CD4-positive, alpha-beta T cell treated with Interleukin-15 for 4 hours (primary cell): ENCODE measurements at regions not wholly inside any gene's neighbourhood (a gene's known extent, or its start where the extent isn't known, plus 50 kb on each side); places are given as distances from the start of the nearest gene placed in this dataset.
"Not testable (repeated sequence)": the region's sequence is repeated elsewhere in the genome, so short reads cannot be mapped to it uniquely, and the experiment has no call there.

ENCODE experiments used
- DNase-seq: peaks from one replicate; pipeline ENCODE4 v3.0.0-alpha.2; 2020; ENCODE audit warnings: low spot score

DNA sequence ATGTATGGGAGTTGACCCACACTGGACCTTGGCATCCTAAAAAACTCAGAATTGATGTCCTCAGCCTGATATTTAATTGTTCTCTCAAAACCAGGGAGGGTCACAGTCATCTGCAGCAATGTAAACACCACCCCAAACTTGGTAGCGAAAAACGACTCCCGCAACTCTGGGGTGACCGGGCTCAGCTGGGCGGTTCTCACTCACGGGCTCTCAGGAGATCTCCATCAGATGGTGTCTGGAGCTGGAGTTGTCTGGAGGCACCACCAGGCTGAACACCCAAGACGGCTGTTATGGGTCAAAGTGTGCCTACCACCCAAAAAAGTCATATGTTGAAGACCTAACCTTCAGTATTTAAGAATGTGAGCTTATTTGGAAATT, 50.9 kb upstream of the NXT1 start:
- DNase-seq = no peak

DNA sequence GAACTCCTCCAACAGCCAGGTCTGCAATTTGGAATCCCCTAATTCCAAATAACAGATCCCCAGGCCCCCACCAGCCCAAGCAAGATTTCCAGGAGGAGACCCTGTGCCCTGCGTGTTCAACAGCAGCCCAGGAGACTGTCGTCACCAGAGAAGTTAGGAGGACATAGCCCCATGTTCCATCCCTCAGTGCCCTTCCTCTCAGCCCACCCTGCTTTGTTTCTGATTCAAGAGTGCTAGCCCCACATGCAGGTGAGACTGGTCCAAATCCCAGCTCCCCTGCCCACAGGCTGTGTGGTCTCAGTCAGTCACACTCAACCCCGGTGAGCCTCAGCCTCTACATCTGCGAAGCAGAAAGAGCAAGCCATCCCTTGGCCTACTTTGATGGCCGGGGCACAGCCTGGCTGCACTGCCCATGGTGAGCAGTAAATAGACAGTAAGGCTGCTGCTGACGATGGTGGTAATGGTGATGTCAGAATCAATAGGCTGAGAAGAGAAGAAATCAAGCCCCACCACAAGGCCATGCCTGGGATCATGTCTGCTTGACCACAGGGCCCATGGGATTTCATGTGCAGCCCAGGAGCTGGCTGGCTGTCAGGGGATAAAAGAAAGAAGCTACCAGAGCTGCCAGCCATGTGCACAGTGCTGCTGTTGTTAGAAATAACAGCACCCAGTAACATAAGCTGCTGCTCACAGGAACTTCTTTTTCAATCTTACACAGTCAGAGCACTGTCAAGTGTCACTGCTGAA, 51.5 kb upstream of the NXT1 start:
- DNase-seq = no peak

DNA sequence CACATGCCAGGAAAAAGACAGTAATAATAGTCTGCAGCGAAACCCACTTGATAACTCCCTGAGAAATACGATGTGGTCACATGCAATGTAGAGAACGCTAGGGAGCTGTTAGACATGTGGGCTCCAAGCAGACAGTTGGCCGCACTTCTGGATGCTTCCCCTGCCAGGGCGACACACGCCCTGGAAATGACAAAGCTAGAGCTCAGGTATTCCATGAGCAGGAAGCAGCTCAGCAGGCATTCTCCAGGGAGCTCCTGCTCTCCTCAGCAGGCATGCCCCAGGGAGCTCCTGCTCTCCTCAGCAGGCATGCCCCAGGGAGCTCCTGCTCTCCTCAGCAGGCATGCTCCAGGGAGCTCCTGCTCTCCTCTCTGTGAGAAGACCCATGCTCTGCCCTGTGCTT, 52.4 kb upstream of the NXT1 start:
- no peak for DNase-seq

DNA sequence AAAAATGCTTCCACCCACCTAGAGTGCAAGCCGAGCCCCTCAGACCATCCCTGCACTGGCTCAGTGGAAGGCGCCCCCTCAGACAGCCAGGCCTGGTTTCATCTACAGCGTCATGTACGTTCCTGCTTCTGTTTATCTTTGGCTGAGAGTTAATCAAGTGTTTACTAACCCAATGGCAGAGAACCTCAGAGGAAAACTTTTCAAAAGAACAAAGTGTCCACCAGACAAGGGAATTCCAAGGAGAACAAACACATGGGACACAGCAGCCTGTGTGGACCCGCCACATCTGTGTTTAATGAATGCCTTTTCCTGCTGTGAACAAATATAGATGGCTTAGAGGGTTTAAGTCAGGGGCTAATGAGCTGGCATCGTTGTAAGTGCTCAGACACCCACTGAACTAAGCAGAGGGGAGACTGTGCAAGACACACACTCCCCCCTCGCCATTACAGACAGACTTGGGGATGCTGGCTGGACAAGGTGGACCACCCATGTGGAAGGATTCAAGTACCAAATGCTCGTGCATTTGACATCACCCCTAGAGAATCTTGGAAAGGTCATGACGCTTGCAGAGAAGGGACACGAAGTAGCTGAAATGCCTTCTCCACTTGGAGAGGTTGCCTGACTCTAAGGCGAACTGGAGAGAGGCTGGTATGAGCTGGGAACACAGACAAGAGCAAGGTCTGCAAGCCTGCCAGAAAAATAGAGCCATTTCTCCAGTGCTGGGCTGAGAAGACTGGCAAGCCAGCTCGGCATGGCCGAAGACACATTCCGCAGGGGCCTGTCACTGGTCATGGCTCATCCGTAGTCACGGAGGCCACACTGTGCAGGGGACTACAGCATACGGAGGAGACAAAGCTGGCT, 53.5 kb upstream of the NXT1 start:
- DNase-seq = no peak

DNA sequence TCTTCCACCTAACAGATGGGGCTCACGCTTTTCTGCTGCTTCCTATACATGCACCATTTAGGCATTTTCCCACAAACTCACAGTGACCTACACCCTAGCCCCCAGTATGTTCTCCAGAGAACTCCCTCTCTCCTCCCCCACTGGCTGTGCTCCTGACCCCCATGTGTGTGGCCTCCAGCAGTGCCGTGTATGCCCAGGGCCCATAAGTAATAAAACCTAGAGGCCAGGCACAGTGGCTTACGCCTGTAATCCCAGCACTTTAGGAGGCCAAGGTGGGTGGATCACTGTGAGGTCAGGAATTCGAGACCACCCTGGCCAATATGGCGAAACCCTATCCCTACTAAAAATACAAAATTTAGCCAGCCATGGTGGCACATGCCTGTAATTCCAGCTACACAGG, 54.7 kb upstream of the NXT1 start:
- DNase-seq = no peak

DNA sequence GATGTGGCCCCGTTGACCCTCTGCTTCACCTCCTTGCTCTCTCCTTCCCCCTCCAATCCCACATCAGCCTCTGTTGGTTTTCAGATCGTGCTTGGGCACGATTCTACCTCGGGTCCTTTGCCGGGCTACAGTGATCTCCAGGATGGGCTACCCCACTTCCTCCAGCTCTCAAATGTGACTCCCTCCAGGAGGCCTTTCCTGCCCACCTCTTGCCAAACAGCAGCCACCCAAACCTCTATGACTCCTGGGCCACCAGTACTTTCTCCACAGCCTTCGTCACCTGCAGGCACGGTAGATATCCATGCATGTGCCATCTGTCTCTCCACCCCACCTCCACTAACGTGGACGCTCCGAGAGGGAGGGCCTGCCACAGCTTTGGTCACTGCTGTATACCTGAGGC, 55.9 kb upstream of the NXT1 start:
- DNase-seq = no peak

DNA sequence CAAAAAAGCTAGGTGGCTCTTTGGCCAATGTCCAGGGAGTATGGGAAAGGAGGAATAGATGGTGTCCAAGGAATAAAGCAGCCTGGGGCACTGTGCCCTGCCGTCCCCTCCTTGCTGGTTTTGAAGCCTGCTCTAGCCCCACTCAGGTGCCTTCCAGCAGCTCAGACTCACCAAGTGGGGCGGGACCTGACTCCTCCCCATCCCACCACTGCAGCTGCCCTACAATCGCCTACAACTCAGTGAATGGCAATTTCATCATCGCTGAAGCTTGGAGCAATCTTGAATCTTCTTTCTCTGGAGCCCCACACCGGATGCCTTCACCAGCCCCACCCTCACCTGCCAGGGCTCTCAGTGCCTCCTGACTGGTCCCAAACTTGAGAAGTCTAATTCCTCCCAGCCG, 56.4 kb upstream of the NXT1 start:
- DNase-seq = no peak

DNA sequence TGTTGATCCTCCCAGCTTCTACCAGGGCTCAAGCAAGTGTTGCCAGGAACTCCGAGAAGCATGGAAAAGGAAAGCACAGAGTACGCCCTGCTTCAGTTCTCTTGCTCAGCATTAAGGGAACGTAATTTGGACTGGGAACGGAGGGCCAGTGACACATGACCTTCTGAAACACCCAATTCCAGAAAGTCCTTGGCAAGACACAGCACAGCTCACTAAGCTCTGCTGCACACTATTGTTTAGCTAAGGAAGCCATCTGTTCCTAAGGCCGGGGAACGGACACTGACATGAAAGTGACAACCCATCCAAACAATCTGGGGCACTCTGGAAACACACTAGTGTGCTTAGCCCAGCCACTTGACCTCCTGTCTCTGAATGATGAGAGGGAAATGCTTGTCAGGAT, 56.9 kb upstream of the NXT1 start:
- DNase-seq = no peak

DNA sequence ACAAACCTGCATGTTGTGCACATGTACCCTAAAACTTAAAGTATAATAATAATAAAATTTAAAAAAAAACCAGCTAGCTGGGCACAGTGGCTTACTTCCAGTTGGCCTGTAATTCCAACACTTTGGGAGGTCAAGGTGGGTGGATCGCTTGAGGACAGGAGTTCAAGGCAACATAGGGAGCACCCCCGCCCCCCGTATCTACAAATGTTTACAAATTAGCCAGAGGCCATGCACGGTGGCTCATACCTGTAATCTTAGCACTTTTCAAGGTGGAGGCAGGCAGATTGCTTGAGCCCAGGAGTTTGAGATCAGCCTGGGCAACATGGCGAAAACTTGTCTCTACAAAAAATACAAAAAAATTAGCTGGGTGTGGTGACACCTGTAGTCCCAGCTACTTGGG, 58.3 kb upstream of the NXT1 start:
- not testable (repeated sequence) for DNase-seq

DNA sequence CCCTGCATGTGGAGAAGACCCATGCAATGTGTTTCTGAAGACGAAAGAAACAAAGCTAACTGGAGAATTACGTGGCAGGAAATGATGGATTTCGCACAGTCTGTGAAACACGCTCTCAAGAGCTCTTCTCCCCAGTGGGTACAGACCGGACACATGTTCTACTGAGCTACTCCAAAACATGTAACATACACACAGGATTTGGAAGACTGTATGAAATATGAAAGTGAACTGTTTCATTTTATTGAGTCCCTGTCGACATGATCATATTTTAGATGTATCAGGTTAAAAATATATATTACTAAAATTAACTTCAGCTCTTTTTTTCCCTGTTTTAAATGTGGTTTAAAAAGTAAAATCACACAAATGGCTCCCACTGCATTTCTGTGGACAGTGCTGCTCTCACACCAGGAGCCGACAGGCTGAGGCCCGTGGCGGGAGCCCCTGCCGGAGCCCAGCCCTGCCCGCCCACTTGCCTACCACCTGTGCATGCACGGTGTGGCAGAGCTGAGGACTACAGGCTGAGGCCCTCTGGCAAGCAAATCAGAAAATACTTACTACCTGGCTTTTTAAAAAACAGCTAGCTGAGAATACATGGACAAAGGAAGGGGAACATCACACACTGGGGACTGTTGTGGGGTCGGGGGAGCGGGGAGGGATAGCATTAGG, 58.9 kb upstream of the NXT1 start:
- DNase-seq = no peak

DNA sequence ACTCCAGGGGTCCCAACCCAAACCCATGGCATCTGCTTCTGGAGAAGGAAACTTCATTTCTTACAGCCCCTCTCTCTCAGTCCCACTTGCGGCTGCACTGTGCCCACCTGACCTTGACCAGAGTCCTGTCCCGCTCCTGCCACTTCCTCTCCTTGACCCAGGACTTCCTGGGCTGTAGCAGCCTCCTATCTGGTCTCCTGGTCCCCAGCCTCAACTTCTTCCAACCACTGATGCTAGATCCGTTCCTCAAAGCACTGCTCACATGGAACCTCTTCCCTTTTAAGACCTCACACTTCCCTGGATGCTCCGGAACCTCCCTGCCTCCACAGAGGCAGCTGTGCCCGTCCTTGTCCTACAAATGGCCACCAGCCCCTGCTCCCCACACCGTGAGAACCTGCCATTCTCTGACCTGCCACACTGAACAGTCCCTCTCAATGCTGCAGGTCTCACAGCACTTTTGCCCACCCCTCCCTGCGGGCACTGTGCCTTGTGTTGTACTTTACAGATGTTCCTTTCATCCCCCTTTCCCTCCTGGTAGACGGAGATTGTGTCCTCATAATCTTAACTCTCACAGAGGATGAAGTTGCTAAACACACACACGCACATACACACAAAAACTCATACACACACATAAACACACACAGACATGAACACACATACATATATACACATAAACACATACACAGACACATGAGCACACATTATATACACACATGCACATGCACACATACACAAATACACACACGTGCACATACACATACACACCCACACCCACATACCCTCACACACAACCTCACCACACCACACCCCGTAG, 59.6 kb upstream of the NXT1 start:
- no peak for DNase-seq

DNA sequence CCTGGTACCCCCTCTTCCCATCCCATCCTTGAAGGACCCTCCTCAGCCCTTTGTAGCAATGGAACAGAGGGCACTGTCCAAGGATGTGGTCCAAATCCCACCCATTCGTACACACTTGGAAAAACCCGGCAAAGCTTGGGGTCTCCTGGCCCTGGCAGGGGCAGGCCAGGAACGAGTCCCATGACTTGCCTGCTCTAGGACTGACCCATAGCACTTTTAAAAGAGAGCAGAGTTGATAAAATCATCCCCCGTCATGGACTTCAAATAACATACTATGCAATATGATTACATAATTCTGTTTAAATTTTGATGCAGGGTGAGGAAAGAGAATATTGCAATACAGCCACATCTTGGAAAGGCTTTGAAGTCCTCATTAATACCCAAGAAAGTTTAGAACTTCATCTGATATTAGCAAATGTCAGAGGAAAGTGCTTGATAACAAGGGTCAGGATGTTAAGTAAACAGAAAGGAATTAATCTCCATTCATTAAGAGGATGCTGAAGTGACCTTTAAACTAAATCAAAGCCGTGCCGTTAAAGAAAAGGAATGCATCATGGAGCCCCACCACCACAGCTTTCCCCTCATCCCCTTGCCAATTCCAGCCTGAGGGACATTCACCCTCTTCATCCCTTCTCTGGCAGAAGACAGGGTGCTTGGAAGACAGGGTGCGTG, 60.7 kb upstream of the NXT1 start:
- no peak for DNase-seq

DNA sequence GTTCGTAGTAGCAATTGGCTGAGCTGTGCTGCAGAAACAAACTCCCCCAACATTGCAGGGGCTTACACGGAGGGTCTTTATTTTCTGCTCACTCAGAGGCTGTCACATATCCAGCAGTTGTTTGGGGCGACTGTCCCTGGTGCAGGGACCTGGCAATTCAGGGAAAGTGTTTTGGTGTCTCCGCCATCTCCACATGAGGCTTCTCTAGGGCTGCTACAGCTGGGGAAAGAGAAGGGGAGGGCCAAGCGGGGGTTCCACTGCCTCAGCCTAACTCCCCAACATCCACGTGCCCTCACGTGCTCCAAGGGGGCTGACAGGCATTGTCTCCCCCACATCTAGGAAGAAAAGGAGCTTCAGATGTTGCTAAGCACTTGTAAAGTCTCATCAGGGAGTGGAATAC, 61.3 kb upstream of the NXT1 start:
- DNase-seq = no peak

DNA sequence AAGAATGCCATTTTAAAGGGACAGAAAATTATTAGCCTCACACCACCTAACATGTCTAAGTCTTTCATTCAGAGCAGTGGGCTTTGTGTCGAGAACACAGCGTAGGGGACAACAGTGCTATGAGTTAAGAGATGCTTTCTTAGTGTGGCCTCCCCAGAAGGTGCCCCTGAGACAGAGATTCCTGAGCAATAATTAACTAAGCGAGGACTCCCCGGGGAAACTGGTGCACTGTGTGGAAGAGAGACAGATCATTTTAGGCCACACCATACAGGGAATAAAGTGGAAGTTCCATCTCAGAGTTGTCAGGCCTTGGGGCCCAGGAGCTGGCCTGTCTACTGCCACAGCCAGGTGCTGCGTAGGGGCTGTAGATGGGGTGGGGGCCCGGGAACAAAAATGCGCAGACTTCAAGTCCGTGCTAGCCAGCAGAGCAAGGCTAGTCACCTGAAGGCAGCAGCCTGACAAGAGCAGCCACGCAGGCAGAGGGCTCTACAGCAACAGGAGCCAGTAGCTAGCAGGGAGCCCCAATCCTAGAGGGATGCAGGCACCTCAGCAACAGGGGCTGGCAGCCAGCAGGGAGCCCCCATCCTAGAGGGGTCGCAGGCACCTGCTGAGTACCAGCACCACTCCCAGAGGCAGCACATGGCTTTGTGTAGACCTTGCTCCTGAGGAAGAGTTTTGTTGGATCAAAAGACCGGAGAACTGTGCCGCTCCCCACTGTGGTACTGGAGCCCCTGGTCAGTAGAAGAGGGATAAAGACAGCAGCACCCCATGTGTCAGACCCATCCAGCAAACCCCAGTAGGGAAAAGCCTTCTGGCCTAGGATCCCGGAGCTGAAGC, 63.0 kb upstream of the NXT1 start:
- no peak for DNase-seq

DNA sequence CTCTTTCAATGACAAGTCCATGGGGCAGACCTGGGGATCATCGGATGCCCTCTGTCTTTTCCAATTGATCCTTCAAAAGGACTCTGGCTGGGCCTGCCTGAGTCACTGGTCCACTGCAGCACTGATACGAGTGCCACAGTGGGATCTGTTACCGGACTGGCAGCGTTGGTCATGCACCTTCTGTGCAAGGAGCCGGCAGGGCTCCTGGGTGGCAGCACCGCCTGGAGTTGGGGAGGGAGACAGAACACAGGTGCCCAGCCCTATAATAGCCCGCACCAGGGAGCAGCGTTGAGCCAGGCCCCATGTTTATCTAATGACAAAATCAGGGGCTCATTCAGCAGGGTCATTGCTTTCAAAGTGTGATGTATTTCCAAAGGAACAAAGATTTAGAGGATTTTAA, 64.2 kb upstream of the NXT1 start:
- DNase-seq = no peak

DNA sequence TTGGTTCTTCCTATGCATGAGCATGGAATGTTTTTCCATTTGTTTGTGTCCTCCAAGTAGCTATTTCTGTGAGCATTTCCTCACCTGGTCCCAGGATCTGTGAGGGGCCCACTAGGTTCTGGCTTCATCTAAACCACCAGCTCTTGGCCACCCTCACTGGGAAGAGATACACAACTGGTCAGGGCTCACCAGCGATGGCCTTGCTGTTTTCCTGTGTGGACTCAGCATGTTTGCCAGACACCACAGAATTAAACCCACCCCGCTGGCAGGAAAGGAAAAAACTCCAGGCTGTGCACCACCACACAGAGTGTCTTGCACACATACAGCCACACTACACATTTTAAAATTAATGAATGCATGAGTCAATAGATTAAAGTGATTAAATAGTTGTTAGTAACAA, 65.1 kb upstream of the NXT1 start:
- DNase-seq = no peak

DNA sequence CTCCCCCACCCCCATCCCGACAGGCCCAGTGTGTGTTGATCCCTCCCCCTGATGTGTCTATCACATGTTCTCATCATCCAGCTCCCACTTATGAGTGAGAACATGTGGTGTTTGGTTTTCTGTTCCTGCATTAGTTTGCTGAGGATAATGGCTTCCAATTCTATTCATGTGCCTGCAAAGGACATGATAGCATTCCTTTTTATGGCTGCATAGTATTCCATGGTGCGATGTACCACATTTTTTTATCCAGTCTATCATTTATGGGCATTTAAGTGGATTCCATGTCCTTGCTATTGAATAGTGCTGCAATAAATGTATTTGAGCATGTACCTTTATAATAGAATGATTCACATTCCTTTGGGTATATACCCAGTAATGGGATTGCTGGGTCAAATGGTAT, 66.6 kb upstream of the NXT1 start:
- DNase-seq = no peak

DNA sequence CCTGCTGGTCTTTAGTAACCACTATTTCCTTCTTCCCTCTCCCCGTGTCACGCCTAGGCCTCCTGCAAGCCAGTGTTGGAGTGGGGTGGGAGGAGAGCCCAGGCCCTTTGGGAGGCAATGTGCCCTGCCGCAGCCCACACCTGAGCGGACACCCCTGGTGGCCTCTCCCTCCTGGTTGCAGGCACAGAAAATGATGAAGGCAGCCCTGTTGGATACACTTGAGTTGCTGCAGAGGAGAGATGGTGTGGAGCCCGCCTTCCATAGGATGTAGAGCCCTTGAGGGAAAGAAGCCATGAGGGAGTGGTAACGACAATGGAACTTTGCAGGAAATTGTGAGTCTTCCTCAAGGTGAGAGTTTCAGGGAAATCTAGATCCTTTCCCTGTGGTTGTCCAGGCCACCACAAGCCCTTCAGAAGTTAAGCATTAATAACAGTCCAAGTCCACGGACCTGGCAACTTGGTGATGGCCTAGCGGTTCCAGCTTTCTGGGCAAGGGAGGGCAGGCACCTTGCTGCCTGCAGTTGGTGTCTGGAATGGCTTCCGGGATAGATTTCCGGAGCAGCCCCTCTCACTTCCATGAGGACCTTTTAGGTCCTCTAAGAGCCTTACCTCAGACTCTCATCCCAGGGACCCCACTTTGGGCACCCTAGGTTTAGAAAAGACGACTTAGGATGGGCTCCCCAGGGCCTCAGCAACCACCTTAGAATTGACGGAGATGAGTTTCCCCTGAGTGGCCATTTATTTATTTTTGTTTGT, 67.3 kb upstream of the NXT1 start:
- no peak for DNase-seq

DNA sequence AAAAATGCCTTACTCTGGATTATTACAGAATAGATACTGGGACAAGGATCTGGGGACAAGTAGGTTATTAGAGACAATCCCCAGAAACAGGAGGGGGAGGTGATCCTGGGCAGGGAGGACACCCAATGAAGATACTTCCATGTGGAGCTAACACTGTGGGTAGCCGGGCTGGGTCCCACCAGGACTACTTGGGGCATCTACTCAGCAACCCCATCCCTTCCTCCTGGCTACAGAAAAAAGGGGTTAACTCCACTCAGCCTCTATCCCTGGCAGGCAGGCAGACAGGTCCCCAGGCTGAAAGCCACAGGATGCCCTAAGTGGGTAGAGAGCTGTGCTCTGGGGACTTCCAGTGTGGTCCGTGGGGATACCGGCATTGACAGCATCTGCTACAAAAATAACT, 68.0 kb upstream of the NXT1 start:
- no peak for DNase-seq

DNA sequence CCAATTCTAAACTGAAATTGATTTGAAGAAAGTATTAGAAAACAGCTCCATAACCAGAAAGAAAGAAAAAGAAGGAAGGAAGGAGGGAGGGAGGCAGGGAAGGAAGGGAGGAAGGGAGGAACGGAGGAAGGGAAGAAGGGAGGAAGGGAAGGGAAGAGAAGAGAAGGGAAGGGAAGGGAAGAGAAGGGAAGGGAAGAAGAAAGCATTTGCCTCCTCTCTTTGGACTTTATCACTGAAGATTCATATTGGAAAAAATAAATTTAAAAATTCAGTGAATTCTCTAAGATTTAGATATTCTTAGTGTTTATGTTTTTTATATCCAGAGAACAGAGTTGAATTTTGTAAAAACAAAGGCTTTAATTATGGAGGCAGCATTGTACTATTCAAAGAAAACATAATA, 68.5 kb upstream of the NXT1 start:
- DNase-seq = no peak
